Loucy (cell line): ENCODE measurements at regions not wholly inside any gene's neighbourhood (a gene's known extent, or its start where the extent isn't known, plus 50 kb on each side); places are given as distances from the start of the nearest gene placed in this dataset.

Experiments
- H2AFZ ChIP-seq: fragments of 200-600 bp; sonication (generic); 2 replicates; pipeline ENCODE4 v1.6.0; 2016; ENCODE audit warnings: antibody characterized with exemption, mild to moderate bottlenecking, low read length, moderate library complexity
- H3F3A ChIP-seq: fragments of 200-600 bp; 2 replicates; pipeline ENCODE4 v1.6.0; 2016; ENCODE audit warnings: antibody characterized with exemption, low read depth, mild to moderate bottlenecking
- H3K27me3 ChIP-seq: fragments of 200-600 bp; sonication (generic); 2 replicates; pipeline ENCODE4 v1.6.1; 2014; ENCODE audit warnings: low read length, mild to moderate bottlenecking; ENCODE audit not compliant: insufficient read depth, poor library complexity, severe bottlenecking
- H3K36me3 ChIP-seq: fragments of 200-600 bp; sonication (generic); 2 replicates; pipeline ENCODE4 v1.6.1; 2016; ENCODE audit warnings: low read length; ENCODE audit not compliant: insufficient read depth
- H3K4me1 ChIP-seq: fragments of 200-600 bp; sonication (generic); 2 replicates; pipeline ENCODE4 v1.5.1; 2014; ENCODE audit warnings: low read length, mild to moderate bottlenecking; ENCODE audit not compliant: insufficient read depth, poor library complexity, severe bottlenecking
- H3K4me2 ChIP-seq: fragments of 200-600 bp; sonication (generic); 2 replicates; pipeline ENCODE4 v1.6.0; 2014; ENCODE audit warnings: antibody characterized with exemption, low read length, low read depth, mild to moderate bottlenecking; ENCODE audit not compliant: poor library complexity, severe bottlenecking
- H3K4me3 ChIP-seq: fragments of 200-600 bp; sonication (generic); 2 replicates; pipeline ENCODE4 v1.5.1; 2014; ENCODE audit warnings: low read length, mild to moderate bottlenecking, mixed read lengths; ENCODE audit not compliant: poor library complexity, severe bottlenecking
- H3K79me2 ChIP-seq: fragments of 200-600 bp; sonication (generic); 2 replicates; pipeline ENCODE4 v1.6.1; 2014; ENCODE audit warnings: low read length; ENCODE audit not compliant: insufficient read depth
- H3K9ac ChIP-seq: fragments of 200-600 bp; sonication (generic); 2 replicates; pipeline ENCODE4 v1.6.0; 2014; ENCODE audit warnings: mild to moderate bottlenecking, low read depth, low read length, moderate library complexity; ENCODE audit not compliant: poor library complexity, severe bottlenecking
- H3K9me2 ChIP-seq: fragments of 200-600 bp; sonication (generic); replicated peaks from 2 replicates; pipeline ENCODE4 v1.6.1; 2016; ENCODE audit warnings: low read depth, low read length, mixed read lengths
- H3K9me3 ChIP-seq: fragments of 200-600 bp; sonication (generic); 2 replicates; pipeline ENCODE4 v1.6.1; 2014; ENCODE audit warnings: mild to moderate bottlenecking, antibody characterized with exemption, low read length, low read depth; ENCODE audit not compliant: insufficient read depth
- H4K20me1 ChIP-seq: fragments of 200-600 bp; sonication (generic); 2 replicates; pipeline ENCODE4 v1.6.0; 2014; ENCODE audit warnings: antibody characterized with exemption, low read length, mild to moderate bottlenecking; ENCODE audit not compliant: insufficient read depth, poor library complexity, severe bottlenecking
- EZH2phosphoT487 ChIP-seq: fragments of 200-600 bp; IDR thresholded peaks from 2 replicates; pipeline ENCODE4 v1.6.1; 2018; ENCODE audit warnings: antibody characterized with exemption, mild to moderate bottlenecking, moderate library complexity, borderline replicate concordance
- TF ChIP-seq, protein P1 (sequence below): fragments of 200-600 bp; sonication (generic); conservative IDR thresholded peaks from 2 replicates; pipeline ENCODE4 v1.5.1; 2014; ENCODE audit warnings: mild to moderate bottlenecking, antibody characterized with exemption, low read length

GRCh38 chr4:148557793-148558192 lies 115.6 kb upstream of the NR3C2 start:
- Histone ChIP-seq H4K20me1 (no peaks in the 10 kb centered on the region), H3K4me3 (no peak overlapping the region), H3K27me3 (no peaks in the 10 kb centered on the region), H3F3A (no peaks in the 10 kb centered on the region), H3K9me3 (no peaks in the 10 kb centered on the region), H3K9me2 (no peaks in the 10 kb centered on the region), H3K4me1 (no peaks in the 10 kb centered on the region), H3K9ac (no peak overlapping the region), H3K79me2 (no peaks in the 10 kb centered on the region), H2AFZ (no peak overlapping the region), H3K36me3 (no peaks in the 10 kb centered on the region), H3K4me2 (no peak overlapping the region)
- no peak for TF ChIP-seq EZH2phosphoT487
- TF ChIP-seq, protein P1, sequence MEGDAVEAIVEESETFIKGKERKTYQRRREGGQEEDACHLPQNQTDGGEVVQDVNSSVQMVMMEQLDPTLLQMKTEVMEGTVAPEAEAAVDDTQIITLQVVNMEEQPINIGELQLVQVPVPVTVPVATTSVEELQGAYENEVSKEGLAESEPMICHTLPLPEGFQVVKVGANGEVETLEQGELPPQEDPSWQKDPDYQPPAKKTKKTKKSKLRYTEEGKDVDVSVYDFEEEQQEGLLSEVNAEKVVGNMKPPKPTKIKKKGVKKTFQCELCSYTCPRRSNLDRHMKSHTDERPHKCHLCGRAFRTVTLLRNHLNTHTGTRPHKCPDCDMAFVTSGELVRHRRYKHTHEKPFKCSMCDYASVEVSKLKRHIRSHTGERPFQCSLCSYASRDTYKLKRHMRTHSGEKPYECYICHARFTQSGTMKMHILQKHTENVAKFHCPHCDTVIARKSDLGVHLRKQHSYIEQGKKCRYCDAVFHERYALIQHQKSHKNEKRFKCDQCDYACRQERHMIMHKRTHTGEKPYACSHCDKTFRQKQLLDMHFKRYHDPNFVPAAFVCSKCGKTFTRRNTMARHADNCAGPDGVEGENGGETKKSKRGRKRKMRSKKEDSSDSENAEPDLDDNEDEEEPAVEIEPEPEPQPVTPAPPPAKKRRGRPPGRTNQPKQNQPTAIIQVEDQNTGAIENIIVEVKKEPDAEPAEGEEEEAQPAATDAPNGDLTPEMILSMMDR: no peak

- Histone ChIP-seq H2AFZ (no peak overlapping the region), H4K20me1 (no peaks in the 10 kb centered on the region), H3K36me3 (no peaks in the 10 kb centered on the region), H3K9me3 (no peaks in the 10 kb centered on the region), H3K79me2 (no peaks in the 10 kb centered on the region), H3K27me3 (no peaks in the 10 kb centered on the region), H3K9me2 (0 out of 2 replicates have a peak, but pooled peaks cover 3% of the 10 kb centered on the region), H3F3A (no peaks in the 10 kb centered on the region), H3K4me2 (no peak overlapping the region), H3K4me1 (no peaks in the 10 kb centered on the region), H3K9ac (no peak overlapping the region), H3K4me3 (no peak overlapping the region)
- TF ChIP-seq, protein P1: no peak
- TF ChIP-seq EZH2phosphoT487: no peak
Measured at GRCh38 chr4:148550788-148551187, 108.6 kb upstream of the NR3C2 start.

- no peaks in the 10 kb centered on the region for H3K36me3 ChIP-seq
- H4K20me1 ChIP-seq: no peaks in the 10 kb centered on the region
- no peaks in the 10 kb centered on the region for H3F3A ChIP-seq
- no peaks in the 10 kb centered on the region for H3K9me3 ChIP-seq
- no peak overlapping the region for H3K9ac ChIP-seq
- H3K79me2 ChIP-seq: no peaks in the 10 kb centered on the region
- no peaks in the 10 kb centered on the region for H3K4me1 ChIP-seq
- no peak for TF ChIP-seq EZH2phosphoT487
- TF ChIP-seq, protein P1: no peak
- no peaks in the 10 kb centered on the region for H3K9me2 ChIP-seq
- no peak overlapping the region for H3K4me2 ChIP-seq
- no peak overlapping the region for H2AFZ ChIP-seq
- no peaks in the 10 kb centered on the region for H3K27me3 ChIP-seq
- no peak overlapping the region for H3K4me3 ChIP-seq
Measured at GRCh38 chr4:148542922-148543623, 100.9 kb upstream of the NR3C2 start.
